NCI-H2081 (cell line): ENCODE measurements at regions not wholly inside any gene's neighbourhood (a gene's known extent, or its start where the extent isn't known, plus 50 kb on each side); places are given as distances from the start of the nearest gene placed in this dataset.
"Not testable (repeated sequence)": the region's sequence is repeated elsewhere in the genome, so short reads cannot be mapped to it uniquely, and the experiment has no call there.

Source experiments
- DNase-seq, 2 experiments: peaks; one replicate each; lab custom pipeline; 2025; lab: John Stamatoyannopoulos, UW

- no peak for DNase-seq
These were observed 613.3 kb upstream of the SYNCRIP start for GRCh38 chr6:86255973-86256372.

GRCh38 chr6:86251106-86251505 lies 608.4 kb upstream of the SYNCRIP start:
- no peak for DNase-seq

- DNase-seq, result no peak
These were observed 575.2 kb upstream of the SYNCRIP start for GRCh38 chr6:86217906-86218305.

- no peak for DNase-seq
These were observed 572.6 kb upstream of the SYNCRIP start for GRCh38 chr6:86215323-86215722.

DNA sequence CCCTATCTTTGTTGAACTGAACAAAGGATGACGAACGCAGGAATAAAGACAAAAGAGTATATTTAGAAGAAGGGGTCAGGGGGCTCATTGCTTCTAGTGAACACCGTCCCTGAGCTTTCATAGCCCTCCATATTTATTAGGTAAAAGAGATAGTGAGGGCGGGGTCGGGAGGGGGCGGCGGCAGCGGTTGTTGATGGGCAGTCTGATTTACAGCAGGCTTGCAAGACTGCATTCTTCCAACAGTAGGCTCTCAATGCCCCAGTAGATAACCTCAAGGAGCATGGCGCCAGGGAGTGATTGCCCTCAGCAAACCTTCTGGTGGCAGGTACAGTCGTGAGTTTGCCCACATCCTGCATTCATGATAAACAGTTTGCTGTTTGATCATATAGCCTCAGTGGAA lies 563.3 kb upstream of the SYNCRIP start:
- no peak for DNase-seq

- no peak for DNase-seq
These were observed 560.4 kb upstream of the SYNCRIP start for GRCh38 chr6:86203044-86203443.

- DNase-seq, result no peak
These were observed 551.1 kb upstream of the SYNCRIP start for GRCh38 chr6:86193821-86194220.

- no peak for DNase-seq
These were observed 549.4 kb upstream of the SYNCRIP start for GRCh38 chr6:86192123-86192522.

GRCh38 chr6:86175149-86175548 lies 532.5 kb upstream of the SYNCRIP start:
- DNase-seq, result not testable (repeated sequence)

- DNase-seq, result no peak
These were observed 512.2 kb upstream of the SYNCRIP start for GRCh38 chr6:86154852-86155251.

DNA sequence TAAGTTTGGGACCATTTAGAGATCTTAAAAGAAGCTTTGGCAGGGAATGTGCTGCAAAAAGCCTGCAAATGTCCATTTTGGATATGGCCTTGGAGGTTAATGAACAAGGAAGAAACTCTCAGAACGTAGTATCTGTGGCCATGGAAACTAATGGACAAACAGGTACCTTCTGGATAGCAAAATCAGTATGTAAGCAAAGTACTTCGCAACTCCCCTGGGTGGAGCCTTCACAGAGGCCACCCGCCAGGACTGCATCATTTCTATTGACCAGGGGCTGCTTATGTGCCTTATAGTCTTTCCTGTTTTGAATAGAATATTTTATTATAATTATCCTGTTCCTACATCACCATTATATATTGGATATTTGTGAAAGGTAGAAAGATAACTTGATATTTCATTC lies 510.8 kb upstream of the SYNCRIP start:
- DNase-seq, result no peak

DNA sequence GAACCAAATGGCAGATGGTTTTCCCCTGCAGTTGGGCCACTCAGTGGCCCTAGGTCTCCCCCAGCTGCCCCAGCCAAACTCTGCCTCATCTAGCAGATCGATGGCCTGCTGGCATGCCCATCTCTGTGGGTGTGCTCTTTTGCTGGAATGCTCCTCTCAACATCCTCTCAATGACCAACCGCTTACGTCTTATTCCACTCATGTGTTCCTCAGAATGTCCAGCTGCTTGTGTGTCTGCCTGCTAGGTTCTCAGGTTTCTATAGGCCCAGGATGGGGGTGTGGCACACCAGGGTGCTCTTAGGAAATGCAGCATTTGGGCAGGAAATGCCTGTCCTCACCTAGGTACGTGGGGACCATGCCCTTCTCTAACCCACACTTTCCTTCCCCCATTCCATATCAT lies 509.9 kb upstream of the SYNCRIP start:
- no peak for DNase-seq

GRCh38 chr6:86148586-86148985 lies 505.9 kb upstream of the SYNCRIP start:
- DNase-seq, result no peak

- no peak for DNase-seq
These were observed 505.2 kb upstream of the SYNCRIP start for GRCh38 chr6:86147859-86148258.

- no peak for DNase-seq
These were observed 504.6 kb upstream of the SYNCRIP start for GRCh38 chr6:86147311-86147710.

- DNase-seq, result not testable (repeated sequence)
These were observed 504.1 kb upstream of the SYNCRIP start for GRCh38 chr6:86146751-86147150.

DNA sequence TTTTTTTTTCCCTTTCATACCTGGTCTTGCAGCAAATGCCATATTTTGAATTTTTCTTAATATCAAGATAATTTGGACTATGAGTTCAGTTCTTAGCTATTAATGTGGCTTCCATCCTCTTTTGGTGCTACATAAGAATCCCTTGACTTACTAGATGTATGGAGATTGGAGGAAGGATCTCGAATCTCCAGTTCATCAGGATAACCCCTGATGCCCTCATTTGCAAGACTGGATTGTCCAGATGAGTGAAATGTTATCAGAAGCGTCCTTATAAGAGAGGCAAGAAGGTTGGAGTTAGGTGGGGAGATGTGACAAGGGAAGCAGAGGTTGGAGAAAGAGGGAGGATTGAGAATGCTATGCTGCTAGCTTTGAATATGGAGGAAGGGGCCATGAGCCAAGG lies 499.6 kb upstream of the SYNCRIP start:
- no peak for DNase-seq

- no peak for DNase-seq
These were observed 485.6 kb upstream of the SYNCRIP start for GRCh38 chr6:86128130-86128814.

GRCh38 chr6:86122086-86122485 lies 479.4 kb upstream of the SYNCRIP start:
- no peak for DNase-seq

DNA sequence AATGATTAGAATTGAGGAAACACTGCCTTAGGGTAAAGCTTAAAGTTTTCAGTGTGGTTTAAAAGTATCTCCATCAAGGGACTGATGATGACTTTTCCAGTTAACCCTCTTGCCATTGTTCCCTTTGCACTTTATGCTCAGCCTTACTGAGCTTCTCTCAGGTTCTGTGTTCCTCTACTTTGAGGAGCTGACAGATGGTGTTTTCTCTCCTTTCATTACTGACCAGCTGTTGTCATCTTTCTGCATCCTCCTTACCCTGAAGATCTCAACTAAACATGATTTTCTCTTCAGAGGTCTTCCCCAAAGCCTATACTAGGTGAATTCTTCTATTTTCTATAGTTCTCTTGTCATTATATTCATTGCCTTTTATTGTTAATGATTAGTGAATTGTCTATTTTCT lies 475.6 kb upstream of the SYNCRIP start:
- DNase-seq, result no peak

DNA sequence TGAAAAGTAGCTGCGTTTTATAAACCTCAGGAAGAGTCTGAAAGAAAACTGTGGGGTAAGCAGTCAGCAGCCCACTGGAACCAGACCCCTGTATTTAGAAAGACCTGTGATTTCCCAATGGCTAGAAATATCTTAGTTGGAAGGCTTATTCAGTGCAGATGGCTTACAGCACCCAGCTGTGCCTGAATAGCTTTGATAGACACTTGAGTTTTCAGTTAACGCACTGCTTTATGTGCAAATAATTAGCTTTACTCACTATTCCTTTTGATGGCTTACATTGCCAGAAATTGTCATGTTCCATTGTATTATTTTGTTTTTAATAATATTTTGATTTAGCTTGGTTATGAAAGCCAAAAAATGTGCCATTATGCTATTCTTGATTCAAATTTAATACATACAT lies 465.3 kb upstream of the SYNCRIP start:
- no peak for DNase-seq

DNA sequence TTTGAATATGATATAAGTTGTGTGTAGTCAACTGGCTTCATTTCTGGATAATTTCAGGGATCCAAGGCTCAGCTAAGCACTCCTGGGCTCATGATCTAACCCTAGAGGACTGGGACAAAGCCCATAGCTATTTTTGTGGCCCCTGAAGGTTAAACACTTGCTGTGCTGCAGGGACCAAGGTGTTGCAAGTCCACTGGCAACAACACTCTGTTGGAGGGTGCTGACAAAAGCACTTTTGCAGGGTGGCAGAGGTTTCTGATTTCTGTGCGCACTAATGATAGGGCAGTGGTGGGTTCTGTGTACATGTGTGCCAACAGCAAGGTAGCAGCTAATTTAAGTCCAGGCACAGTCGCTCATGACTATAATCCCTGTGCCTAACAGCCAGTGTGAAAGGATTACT lies 445.3 kb upstream of the SYNCRIP start:
- no peak for DNase-seq

GRCh38 chr6:86079938-86080337 lies 437.3 kb upstream of the SYNCRIP start:
- no peak for DNase-seq

DNA sequence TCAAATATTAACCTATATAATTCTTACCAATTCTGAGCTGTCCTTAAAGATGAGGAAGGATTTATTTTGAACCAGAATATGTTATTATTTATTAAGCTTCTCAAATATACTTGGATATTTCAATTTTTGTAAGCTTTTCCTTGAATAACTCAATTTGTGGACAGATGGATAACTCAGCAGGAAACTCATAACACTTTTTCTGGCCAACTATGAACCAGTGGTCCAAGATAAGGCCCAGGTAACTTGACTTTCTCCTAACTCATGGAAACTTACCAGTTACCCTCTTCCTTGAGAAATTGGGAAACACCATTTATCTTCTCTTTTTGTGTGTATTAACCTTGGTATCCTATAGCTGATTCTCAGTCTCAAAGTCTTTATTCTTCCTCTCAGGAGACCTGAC lies 427.5 kb upstream of the SYNCRIP start:
- no peak for DNase-seq

DNA sequence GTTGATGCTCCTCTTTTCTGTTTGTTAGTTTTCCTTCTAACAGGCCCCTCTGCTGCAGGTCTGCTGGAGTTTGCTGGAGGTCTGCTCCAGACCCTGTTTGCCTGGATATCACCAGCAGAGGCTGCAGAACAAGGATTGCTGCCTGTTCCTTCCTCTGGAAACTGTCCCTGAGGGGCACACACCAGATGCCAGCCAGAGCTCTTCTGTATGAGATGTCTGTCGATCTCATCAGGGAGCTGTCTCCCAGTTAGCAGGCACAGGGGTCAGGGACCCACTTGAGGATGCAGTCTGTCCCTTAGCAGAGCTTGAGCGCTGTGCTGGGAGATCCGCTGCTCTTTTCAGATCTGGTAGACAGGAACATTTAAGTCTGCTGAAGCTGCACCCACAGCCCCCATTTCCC lies 422.3 kb upstream of the SYNCRIP start:
- not testable (repeated sequence) for DNase-seq
